Activated gamma-delta T cell treated with Interleukin-2 at 50 U/mL for 16 hours (primary cell): ENCODE measurements at regions not wholly inside any gene's neighbourhood (a gene's known extent, or its start where the extent isn't known, plus 50 kb on each side); places are given as distances from the start of the nearest gene placed in this dataset.
"Not testable (repeated sequence)": the region's sequence is repeated elsewhere in the genome, so short reads cannot be mapped to it uniquely, and the experiment has no call there.

Source experiments
- DNase-seq: peaks from one replicate; pipeline ENCODE4 v3.0.0-alpha.2; 2020

DNA sequence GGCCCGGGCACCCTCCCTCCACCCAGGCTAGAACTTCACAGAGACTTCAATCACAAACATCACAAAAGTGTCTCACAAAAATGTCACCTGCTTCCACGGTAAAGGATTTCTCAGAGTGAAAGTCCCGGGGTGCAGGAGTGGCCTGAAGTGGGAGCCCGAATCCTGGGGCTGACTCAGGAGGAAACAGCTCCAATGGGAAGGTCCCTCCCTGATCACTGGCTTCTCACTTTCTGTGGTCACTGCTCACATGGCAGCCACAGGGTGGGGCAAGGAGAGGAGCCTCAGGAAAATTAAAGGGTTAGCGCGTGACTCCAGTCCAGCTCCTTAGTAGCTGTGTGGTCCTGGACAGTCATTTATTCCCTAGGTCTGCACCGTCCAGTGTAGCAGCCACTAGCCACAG, 564.5 kb upstream of the B3GAT1 start:
- no peak for DNase-seq

DNA sequence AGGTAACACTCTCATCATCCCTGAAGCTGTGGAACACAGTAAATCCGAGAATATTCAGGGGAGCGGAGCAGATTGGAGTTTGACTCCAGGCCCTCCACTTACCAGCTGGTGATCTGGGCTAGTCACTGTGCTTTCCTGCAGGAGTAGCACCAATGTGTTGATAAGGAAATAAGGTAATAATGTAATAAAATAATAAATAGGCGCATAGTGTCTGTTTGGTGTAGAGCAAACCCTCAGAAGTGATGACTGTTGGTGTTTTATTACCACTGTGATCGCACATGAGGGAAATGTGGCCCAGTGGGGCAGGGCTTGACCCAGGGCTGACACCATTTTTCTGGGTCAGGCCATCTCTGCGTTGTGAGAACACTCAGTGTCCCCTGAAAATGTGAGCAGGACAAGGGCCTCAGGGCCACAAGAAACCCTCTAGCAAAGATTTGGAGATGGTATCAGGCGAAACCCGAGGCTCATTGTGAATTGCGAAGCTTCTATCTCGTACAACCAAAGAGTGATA, 563.9 kb upstream of the B3GAT1 start:
- DNase-seq: no peak

DNA sequence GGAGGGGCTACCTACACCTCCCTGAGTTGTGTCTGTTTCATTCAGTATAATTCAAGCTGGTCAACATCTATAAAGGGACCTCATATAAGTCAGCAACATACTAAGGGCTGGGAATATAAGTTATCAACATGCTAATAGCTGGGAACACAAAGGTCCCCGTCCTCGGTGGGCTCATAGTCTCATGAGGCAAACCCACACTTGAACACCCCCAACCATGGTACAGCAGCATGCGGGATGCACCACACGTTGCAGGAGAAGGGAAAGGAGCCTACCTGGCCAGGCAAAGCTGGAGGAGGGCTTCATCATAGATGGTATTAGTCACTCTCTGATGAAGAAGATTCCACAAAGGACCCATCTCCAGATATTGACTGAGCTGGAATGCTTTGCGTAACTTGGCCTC, 561.8 kb upstream of the B3GAT1 start:
- no peak for DNase-seq

- DNase-seq: no peak
These were observed 559.3 kb upstream of the B3GAT1 start for GRCh38 chr11:134971381-134971780.

DNA sequence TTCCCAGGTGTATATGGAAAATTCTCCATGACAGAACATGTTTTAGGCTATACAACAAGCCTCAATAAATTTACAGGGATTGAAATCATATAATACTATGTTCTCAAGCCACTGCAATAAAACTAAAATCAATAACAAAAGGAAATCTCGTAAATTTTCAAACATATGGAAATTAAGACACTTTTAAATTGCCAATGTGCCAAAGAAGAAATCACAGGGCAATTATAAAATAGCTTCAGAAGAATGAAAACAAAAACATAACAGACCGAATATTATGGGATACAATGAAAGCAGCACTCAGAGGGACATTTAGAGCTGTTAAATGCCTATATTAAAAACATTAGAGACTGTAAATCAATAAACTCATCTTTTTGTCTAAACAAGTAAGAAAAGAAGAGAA, 555.7 kb upstream of the B3GAT1 start:
- no peak for DNase-seq

GRCh38 chr11:134961386-134961785, 549.3 kb upstream of the B3GAT1 start:
- DNase-seq: not testable (repeated sequence)

GRCh38 chr11:134958870-134959269, 546.8 kb upstream of the B3GAT1 start:
- DNase-seq: no peak

DNA sequence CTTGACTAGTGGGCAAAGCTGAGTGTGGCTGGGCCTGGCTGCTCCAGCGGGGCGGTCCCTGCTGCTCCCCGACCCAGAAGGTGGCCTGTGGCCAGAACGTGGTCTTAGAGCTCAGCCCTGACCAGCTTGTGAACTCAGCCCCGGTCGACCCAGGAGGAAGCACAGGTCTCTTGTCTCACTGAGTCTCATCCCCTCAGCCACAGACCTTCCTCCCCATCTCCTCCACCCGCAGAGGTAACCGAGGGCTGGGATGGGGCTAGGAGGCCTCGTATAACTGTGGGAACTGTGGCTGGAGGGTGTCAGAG, 546.2 kb upstream of the B3GAT1 start:
- DNase-seq: no peak

DNA sequence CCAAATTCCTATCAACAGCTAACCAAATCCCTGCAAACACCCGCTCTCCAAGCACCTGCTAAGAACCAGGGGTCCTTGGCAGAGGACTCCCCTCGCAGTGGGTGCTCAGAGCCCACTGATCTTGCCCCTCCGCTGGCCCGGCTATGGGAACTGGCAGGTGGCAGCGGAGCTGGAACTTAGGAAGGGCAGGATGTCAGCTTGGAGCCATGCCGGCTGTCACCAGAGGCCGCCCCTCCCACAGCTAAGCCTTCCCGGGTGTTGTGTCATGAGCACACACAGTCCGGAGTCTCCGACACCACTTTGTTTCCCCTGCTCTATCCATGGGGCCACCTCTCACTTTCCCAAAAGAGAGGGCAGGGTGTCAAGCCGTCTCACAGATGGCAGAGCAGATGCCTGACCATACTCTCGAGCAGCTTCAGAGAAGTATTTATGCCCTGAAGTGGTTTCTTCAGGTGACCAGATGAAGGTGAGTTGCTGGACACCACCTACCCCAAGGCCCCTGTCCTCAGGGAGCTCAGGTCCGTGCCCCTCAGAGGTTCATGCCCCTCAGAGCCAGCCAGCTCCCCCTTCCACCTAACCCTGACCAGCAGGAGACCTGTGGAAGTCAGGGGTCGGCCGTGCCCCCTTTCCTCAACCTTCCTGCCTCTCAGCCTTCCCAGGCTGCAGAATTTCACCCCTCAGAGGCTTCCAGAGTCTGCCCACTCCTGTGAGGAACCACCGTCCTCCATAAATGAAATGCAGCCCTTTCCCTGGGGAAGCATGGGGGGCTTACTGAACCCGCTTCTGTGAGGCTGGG, 545.7 kb upstream of the B3GAT1 start:
- DNase-seq: no peak

DNA sequence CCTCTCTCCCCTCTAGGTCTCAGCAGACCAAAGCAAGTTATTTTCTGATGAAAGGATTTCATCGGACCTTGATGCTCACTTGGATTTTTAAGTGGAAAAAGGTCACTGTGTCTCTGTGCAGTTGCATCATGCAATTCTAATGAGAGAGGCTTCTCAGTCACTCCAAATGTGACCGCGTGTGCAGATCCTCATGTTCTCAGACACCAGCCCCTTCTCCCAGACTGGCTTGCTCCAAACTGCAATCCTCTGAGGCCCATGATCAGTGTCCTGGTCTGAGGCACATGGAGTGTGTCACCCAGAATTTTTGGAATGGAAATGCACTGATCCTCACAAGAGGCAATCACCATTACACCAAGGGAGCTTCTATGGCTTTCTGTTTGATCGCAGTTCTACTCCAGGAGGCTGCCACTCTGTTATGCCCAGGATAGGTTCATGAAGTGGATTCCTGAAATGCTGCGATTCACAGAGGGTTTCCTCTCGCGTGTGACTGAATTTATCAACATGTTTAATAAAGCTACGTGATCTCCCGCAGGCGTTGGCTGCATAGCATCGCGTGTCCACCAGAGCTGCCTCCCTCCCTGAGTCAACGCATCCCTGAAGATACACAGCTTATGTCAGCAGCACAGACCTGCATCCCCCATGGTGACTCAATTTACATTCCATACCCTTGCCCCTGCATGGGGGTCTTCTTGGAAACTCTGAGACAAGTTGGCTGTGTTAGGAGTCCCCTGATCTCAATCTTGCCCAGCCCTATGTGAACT, 544.6 kb upstream of the B3GAT1 start:
- no peak for DNase-seq

- not testable (repeated sequence) for DNase-seq
These were observed 543.9 kb upstream of the B3GAT1 start for GRCh38 chr11:134955970-134956369.

- no peak for DNase-seq
These were observed 543.2 kb upstream of the B3GAT1 start for GRCh38 chr11:134955281-134955680.

- not testable (repeated sequence) for DNase-seq
These were observed 542.4 kb upstream of the B3GAT1 start for GRCh38 chr11:134954456-134954855.

DNA sequence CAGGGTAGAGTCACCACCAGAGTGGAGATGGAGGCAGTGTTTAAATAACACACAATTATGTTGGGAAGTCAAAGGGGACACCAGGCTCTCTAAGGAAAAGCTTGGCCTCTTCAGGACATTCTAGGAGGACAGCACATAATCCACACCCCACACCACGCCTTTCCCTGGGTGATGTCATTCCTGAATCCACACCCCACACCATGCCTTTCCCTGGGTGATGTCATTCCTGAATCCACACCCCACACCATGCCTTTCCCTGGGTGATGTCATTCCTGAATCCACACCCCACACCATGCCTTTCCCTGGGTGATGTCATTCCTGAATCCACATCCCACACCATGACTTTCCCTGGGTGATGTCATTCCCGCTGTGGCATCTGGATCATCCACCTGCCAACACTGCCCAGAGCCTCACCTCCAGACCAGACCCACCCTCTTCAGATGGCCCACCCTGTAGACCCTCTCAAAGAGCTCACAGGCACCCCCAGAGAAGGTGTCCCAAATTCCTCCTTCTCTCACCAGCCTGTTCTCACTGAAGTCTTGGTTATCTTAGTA, 541.5 kb upstream of the B3GAT1 start:
- not testable (repeated sequence) for DNase-seq

- DNase-seq: no peak
These were observed 539.3 kb upstream of the B3GAT1 start for GRCh38 chr11:134951305-134951700.

DNA sequence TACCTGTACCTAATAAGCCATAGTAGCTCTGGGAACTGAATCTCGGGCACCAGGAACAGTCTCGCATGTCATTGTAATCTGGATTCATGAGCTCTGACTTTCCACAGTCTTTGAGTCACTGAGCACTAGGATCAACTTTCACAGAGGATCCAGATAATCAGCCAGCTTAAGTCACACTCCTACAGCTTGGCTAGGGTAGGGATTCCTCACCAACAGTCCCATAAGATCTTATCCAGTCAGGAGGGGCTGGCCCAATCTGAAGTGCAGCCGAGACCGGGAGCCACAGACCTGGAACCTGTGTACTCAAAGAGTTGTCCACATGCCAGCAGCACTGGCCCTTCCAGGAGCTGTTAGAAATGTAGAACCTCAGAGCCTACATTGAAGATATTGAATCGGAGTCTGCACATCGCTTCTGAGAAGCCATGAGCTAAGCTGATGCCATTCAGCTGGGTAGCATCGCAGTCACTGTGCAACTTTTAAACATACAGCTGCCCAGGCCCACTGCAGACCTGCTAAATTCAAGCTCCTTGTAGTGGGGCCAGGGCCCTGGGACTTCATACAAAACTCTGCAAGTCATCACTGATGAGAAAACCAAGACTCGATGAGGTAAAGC, 538.8 kb upstream of the B3GAT1 start:
- no peak for DNase-seq

GRCh38 chr11:134949121-134950090, 537.4 kb upstream of the B3GAT1 start:
- DNase-seq: no peak

GRCh38 chr11:134947556-134947955, 535.5 kb upstream of the B3GAT1 start:
- no peak for DNase-seq

DNA sequence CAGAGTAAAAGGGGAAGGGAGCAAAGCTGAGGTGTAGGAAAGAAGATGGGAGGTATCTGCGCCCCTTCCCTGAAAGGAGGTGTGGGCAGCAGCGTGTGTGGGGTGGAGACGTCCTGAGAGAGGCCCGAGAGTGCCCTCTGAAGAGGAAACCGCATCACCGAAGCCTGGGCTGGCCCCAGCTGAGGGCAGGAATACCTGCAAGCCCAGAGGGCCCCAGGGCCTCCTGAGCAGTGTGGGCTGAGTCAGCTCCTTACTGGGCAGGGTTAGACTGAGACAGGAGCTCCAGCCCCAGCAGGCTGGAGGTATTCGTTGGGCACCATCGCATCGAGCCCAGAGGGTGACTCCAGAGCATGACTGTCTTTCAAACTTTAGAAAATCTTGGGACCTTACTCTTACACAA, 534.0 kb upstream of the B3GAT1 start:
- no peak for DNase-seq

DNA sequence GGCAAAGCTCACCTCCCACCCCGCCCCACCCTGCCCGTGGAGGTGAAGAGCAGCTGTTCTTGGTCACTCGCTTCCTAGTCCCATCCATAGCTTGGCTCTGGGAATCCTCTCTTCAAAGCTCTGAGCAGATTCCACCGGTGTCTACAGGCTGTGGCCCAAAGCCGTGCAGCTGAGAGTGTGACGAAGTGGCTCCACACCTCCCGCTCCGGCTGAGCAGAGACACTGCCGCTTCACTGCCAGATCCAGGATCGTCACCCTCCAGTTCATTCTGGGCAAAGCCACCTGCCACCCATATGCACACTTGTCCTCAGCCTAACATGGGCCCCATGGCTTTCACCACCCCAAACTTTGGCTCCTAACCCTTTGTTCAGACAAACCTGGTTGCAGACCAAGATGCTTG, 532.9 kb upstream of the B3GAT1 start:
- no peak for DNase-seq

GRCh38 chr11:134944131-134944530, 532.1 kb upstream of the B3GAT1 start:
- DNase-seq: no peak

DNA sequence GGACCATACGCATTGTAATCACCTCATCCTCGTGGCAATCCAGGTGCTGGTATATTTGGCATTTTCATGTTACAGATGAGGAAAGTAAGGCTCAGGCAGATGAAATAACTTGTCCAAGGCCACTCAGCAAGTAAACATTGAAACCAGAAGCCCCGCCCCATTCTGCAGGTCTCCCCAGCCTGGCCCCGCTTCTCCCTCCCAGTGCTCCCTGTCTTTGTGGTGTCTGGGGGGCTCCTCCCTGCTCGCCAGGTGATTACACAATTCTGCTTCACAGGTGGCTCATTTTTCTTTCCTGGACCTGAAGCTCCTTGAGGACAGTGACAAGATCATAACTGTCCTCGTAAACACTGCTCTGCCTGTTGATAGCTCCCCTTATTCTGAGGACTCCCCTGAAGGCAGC, 531.5 kb upstream of the B3GAT1 start:
- DNase-seq: no peak
